ENCODE measurements at regions not wholly inside any gene's neighbourhood (a gene's known extent, or its start where the extent isn't known, plus 50 kb on each side); places are given as distances from the start of the nearest gene placed in this dataset.
"Not testable (repeated sequence)": the region's sequence is repeated elsewhere in the genome, so short reads cannot be mapped to it uniquely, and the experiment has no call there.

GRCh38 chr17:20721171-20721570 is 141.6 kb downstream of the CDRT15L2 start:
- no peak for TF ChIP-seq MYC (IDR thresholded peaks at IDR 0.05; ENCODE audit: low read depth, low read length)
- TF ChIP-seq POLR2AphosphoS5 (IDR thresholded peaks at IDR 0.05; ENCODE audit: insufficient read depth, low read depth, low read length), result no peak
- no peak for TF ChIP-seq JUN (IDR thresholded peaks at IDR 0.05; ENCODE audit: borderline replicate concordance, insufficient read depth, insufficient read length, low read depth)
- no peak for TF ChIP-seq FOS (IDR thresholded peaks at IDR 0.05; ENCODE audit: borderline replicate concordance, insufficient read depth, low read length)
- no peak for TF ChIP-seq POLR2A (IDR thresholded peaks at IDR 0.05; ENCODE audit: low read depth, low read length)
- H3K9me3 ChIP-seq (replicated peaks; ENCODE audit: control insufficient read depth, insufficient read depth, low read length), result no peaks in the 10 kb centered on the region
- no peaks in the 10 kb centered on the region for H4K20me1 ChIP-seq (replicated peaks; ENCODE audit: control insufficient read depth, extremely low read depth, insufficient read depth, low read length)
- ChIA-PET POLR2A (no interaction called here), CTCF (no interaction called here)
- H3K4me3 ChIP-seq (replicated peaks in 1 of 3; ENCODE audit: insufficient read depth in 1 of 3, low read depth in 1 of 3, low read length in 3 of 3), result no peak overlapping the region
- no peak overlapping the region for H3K27ac ChIP-seq (ENCODE audit: insufficient read depth, low read depth, low read length)
- intact Hi-C loops (cut with micrococcal nuclease) (no loop called here), dilution Hi-C loops (cut with MboI; ENCODE audit: extremely low pct_ligation_motif_present, low sequenced_read_pairs) (no loop called here)
- DNase-seq (ENCODE audit: low read depth, low spot score), result no peak
- no peaks in the 10 kb centered on the region for H3K9me1 ChIP-seq (replicated peaks; ENCODE audit: control insufficient read depth, extremely low read depth, insufficient read depth, low read length)
- H3K4me1 ChIP-seq (ENCODE audit: control insufficient read depth, extremely low read depth, insufficient read depth, low read length), result no peaks in the 10 kb centered on the region
- no peak overlapping the region for H3K9ac ChIP-seq (replicated peaks; ENCODE audit: extremely low read depth, insufficient read depth, low read length)
- no peaks in the 10 kb centered on the region for H3K27me3 ChIP-seq (ENCODE audit: control insufficient read depth in 2 of 2, insufficient read depth in 2 of 2, low read length in 2 of 2)
- H3K4me2 ChIP-seq (ENCODE audit: insufficient read depth, low read length), result no peak overlapping the region
- BruUV-seq (replicated peaks), result no TSS peak
- H3K36me3 ChIP-seq (ENCODE audit: control insufficient read depth in 2 of 2, extremely low read depth in 1 of 2, insufficient read depth in 2 of 2, low read length in 2 of 2), result no peaks in the 10 kb centered on the region
- FAIRE-seq, result no peak
- H3K79me2 ChIP-seq (ENCODE audit: control insufficient read depth, insufficient read depth, low read length), result no peaks in the 10 kb centered on the region
- no peak overlapping the region for H2AFZ ChIP-seq (ENCODE audit: low read depth, low read length)

- H3K79me2 ChIP-seq (ENCODE audit: control insufficient read depth, insufficient read depth, low read length); H3K27me3 ChIP-seq (ENCODE audit: control insufficient read depth in 2 of 2, insufficient read depth in 2 of 2, low read length in 2 of 2); H3K9me3 ChIP-seq (replicated peaks; ENCODE audit: control insufficient read depth, insufficient read depth, low read length); H3K4me1 ChIP-seq (ENCODE audit: control insufficient read depth, extremely low read depth, insufficient read depth, low read length); H3K4me3 ChIP-seq (replicated peaks in 1 of 3; ENCODE audit: insufficient read depth in 1 of 3, low read depth in 1 of 3, low read length in 3 of 3); dilution Hi-C loops (cut with MboI; ENCODE audit: extremely low pct_ligation_motif_present, low sequenced_read_pairs); CTCF ChIA-PET; H3K9ac ChIP-seq (replicated peaks; ENCODE audit: extremely low read depth, insufficient read depth, low read length); POLR2A ChIA-PET; intact Hi-C loops (cut with micrococcal nuclease); H3K4me2 ChIP-seq (ENCODE audit: insufficient read depth, low read length); H3K9me1 ChIP-seq (replicated peaks; ENCODE audit: control insufficient read depth, extremely low read depth, insufficient read depth, low read length); H4K20me1 ChIP-seq (replicated peaks; ENCODE audit: control insufficient read depth, extremely low read depth, insufficient read depth, low read length); FAIRE-seq; H3K36me3 ChIP-seq (ENCODE audit: control insufficient read depth in 2 of 2, extremely low read depth in 1 of 2, insufficient read depth in 2 of 2, low read length in 2 of 2); H3K27ac ChIP-seq (ENCODE audit: insufficient read depth, low read depth, low read length); DNase-seq (ENCODE audit: low read depth, low spot score); BruUV-seq (replicated peaks); H2AFZ ChIP-seq (ENCODE audit: low read depth, low read length): not testable (repeated sequence)
Observed at GRCh38 chr17:20724391-20724790, 144.9 kb downstream of the CDRT15L2 start.

GRCh38 chr17:20727201-20727600 is 147.7 kb downstream of the CDRT15L2 start:
- H3K9me3 ChIP-seq (replicated peaks; ENCODE audit: control insufficient read depth, insufficient read depth, low read length); H3K9me1 ChIP-seq (replicated peaks; ENCODE audit: control insufficient read depth, extremely low read depth, insufficient read depth, low read length); dilution Hi-C loops (cut with MboI; ENCODE audit: extremely low pct_ligation_motif_present, low sequenced_read_pairs); intact Hi-C loops (cut with micrococcal nuclease); H3K27ac ChIP-seq (ENCODE audit: insufficient read depth, low read depth, low read length); H3K27me3 ChIP-seq (ENCODE audit: control insufficient read depth in 2 of 2, insufficient read depth in 2 of 2, low read length in 2 of 2); H4K20me1 ChIP-seq (replicated peaks; ENCODE audit: control insufficient read depth, extremely low read depth, insufficient read depth, low read length); H3K4me3 ChIP-seq (replicated peaks in 1 of 3; ENCODE audit: insufficient read depth in 1 of 3, low read depth in 1 of 3, low read length in 3 of 3); H3K79me2 ChIP-seq (ENCODE audit: control insufficient read depth, insufficient read depth, low read length); CTCF ChIA-PET; POLR2A ChIA-PET; DNase-seq (ENCODE audit: low read depth, low spot score); BruUV-seq (replicated peaks); H3K4me2 ChIP-seq (ENCODE audit: insufficient read depth, low read length); FAIRE-seq; H3K9ac ChIP-seq (replicated peaks; ENCODE audit: extremely low read depth, insufficient read depth, low read length); H3K36me3 ChIP-seq (ENCODE audit: control insufficient read depth in 2 of 2, extremely low read depth in 1 of 2, insufficient read depth in 2 of 2, low read length in 2 of 2); H2AFZ ChIP-seq (ENCODE audit: low read depth, low read length); H3K4me1 ChIP-seq (ENCODE audit: control insufficient read depth, extremely low read depth, insufficient read depth, low read length): not testable (repeated sequence)

Measured in endothelial cell of umbilical vein (primary cell).